DND-41 (cell line): ENCODE measurements at regions not wholly inside any gene's neighbourhood (a gene's known extent, or its start where the extent isn't known, plus 50 kb on each side); places are given as distances from the start of the nearest gene placed in this dataset.

Experiments used
- ATAC-seq: fragments of 200-7000 bp; cut with Tn5 transposase; 3 replicates; pipeline ENCODE4 v1.9.1; 2021; ENCODE audit warnings: low read depth; ENCODE audit not compliant: insufficient read depth
- DNase-seq: peaks from one replicate; pipeline ENCODE4 v3.0.0-alpha.2; 2020
- H2AFZ ChIP-seq: 2 replicates; pipeline ENCODE4 v1.6.0; 2012; ENCODE audit warnings: low read depth, low read length
- H3K27ac ChIP-seq: 2 replicates; pipeline ENCODE4 v1.5.1; 2012; ENCODE audit warnings: low read length, inconsistent platforms
- H3K27me3 ChIP-seq: fragments of 200-600 bp; sonication (generic); 2 replicates; pipeline ENCODE4 v1.6.0; 2012; ENCODE audit warnings: low read length, mild to moderate bottlenecking, inconsistent platforms; ENCODE audit not compliant: insufficient read depth, poor library complexity
- H3K36me3 ChIP-seq: 2 replicates; pipeline ENCODE4 v1.5.1; 2012; ENCODE audit warnings: low read length, inconsistent platforms; ENCODE audit not compliant: insufficient read depth
- H3K4me1 ChIP-seq: 2 replicates; pipeline ENCODE4 v1.5.1; 2012; ENCODE audit warnings: mild to moderate bottlenecking, low read length; ENCODE audit not compliant: insufficient read depth
- H3K4me2 ChIP-seq: 2 replicates; pipeline ENCODE4 v1.6.0; 2012; ENCODE audit warnings: mild to moderate bottlenecking, moderate library complexity, low read length, inconsistent platforms; ENCODE audit not compliant: insufficient read depth
- H3K4me3 ChIP-seq, 2 experiments: fragments of 200-600 bp in 1 of 2; shearing (Covaris generic) in 1 of 2; 2 replicates each; pipeline ENCODE4 v1.5.1; 2012 to 2016; ENCODE audit warnings: inconsistent platforms in 2 of 2, low read length in 2 of 2, mild to moderate bottlenecking in 2 of 2, low read depth in 1 of 2, moderate library complexity in 1 of 2
- H3K79me2 ChIP-seq: 2 replicates; pipeline ENCODE4 v1.6.0; 2012; ENCODE audit warnings: low read length, inconsistent platforms; ENCODE audit not compliant: insufficient read depth
- H3K9ac ChIP-seq: 2 replicates; pipeline ENCODE4 v1.6.0; 2012; ENCODE audit warnings: low read depth, mild to moderate bottlenecking, inconsistent platforms, low read length, moderate library complexity
- H3K9me3 ChIP-seq: 2 replicates; pipeline ENCODE4 v1.5.1; 2012; ENCODE audit warnings: low read length, moderate library complexity, mild to moderate bottlenecking, inconsistent platforms; ENCODE audit not compliant: insufficient read depth, severe bottlenecking
- H4K20me1 ChIP-seq: 2 replicates; pipeline ENCODE4 v1.6.0; 2012; ENCODE audit warnings: low read length; ENCODE audit not compliant: insufficient read depth
- EZH2 ChIP-seq: IDR thresholded peaks from 3 replicates; pipeline ENCODE4 v1.6.1; 2012; ENCODE audit warnings: borderline replicate concordance, low read depth, mild to moderate bottlenecking, moderate library complexity, low read length, inconsistent platforms; ENCODE audit not compliant: severe bottlenecking
- TF ChIP-seq, protein P1 (sequence below): IDR thresholded peaks from 2 replicates; pipeline ENCODE4 v1.5.1; 2012; ENCODE audit warnings: borderline replicate concordance, low read length, moderate library complexity, mild to moderate bottlenecking; ENCODE audit not compliant: poor library complexity, severe bottlenecking; ENCODE audit errors: extremely low read depth

DNA sequence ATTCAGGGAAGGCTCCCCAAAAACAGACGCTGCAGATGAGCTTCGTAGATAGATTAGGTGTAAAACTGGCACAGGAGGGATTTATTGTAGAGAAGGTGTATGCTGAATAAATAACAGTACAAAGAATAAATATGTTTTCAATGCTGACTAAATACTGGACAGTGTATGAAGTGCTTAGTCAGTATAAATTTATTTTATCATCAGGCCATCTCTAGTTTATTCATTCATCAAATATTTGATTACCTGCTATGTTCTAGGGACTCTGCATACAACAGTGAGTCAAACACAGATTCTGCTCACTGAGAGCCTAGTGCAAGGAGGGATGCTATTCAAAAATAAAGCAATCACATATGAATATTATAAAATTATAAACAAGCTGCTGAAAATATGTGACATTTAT, 63.6 kb upstream of the TSPAN5 start:
- H3K79me2 ChIP-seq, result no peaks in the 10 kb centered on the region
- H3K27me3 ChIP-seq, result no peaks in the 10 kb centered on the region
- no peak for ATAC-seq
- H3K4me1 ChIP-seq, result no peaks in the 10 kb centered on the region
- H3K36me3 ChIP-seq, result no peaks in the 10 kb centered on the region
- no peak overlapping the region for H3K4me2 ChIP-seq
- DNase-seq, result no peak
- no peak overlapping the region for H3K27ac ChIP-seq
- H3K9me3 ChIP-seq, result peaks cover 3% of the 10 kb centered on the region
- H2AFZ ChIP-seq, result no peak overlapping the region
- H3K4me3 ChIP-seq, result no peak overlapping the region
- TF ChIP-seq EZH2, result no peak
- TF ChIP-seq, protein P1, sequence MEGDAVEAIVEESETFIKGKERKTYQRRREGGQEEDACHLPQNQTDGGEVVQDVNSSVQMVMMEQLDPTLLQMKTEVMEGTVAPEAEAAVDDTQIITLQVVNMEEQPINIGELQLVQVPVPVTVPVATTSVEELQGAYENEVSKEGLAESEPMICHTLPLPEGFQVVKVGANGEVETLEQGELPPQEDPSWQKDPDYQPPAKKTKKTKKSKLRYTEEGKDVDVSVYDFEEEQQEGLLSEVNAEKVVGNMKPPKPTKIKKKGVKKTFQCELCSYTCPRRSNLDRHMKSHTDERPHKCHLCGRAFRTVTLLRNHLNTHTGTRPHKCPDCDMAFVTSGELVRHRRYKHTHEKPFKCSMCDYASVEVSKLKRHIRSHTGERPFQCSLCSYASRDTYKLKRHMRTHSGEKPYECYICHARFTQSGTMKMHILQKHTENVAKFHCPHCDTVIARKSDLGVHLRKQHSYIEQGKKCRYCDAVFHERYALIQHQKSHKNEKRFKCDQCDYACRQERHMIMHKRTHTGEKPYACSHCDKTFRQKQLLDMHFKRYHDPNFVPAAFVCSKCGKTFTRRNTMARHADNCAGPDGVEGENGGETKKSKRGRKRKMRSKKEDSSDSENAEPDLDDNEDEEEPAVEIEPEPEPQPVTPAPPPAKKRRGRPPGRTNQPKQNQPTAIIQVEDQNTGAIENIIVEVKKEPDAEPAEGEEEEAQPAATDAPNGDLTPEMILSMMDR, result no peak
- no peak overlapping the region for H3K9ac ChIP-seq
- no peaks in the 10 kb centered on the region for H4K20me1 ChIP-seq

DNA sequence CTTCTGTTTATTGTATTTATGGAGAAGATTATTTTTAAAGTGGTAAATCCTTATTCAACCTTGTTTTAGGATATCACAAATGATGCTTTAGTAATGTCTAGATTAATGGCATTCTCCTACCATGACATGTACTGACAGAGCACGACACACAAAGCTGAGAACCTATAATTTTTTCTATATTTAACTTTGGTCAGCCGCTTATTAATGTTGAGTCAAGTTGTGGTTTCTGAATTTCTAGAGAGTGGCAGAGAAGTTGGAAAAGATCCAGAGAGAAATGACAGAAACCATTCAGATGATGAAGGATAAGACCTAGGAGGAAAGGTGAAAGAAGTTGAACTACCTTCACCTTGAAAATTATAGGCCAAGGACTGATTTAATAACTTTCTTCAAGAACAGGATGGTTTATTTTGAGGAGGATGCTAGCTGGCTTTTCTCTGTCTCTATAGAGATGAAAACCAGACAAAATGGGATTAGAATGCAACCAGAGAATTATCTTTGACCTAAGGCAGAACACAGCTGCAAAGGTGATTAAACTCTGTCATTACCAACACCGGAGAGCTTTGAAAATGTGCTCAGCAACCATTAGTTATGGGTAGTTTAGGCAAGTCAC, 62.6 kb upstream of the TSPAN5 start:
- H3K9ac ChIP-seq, result no peak overlapping the region
- H3K4me2 ChIP-seq, result no peak overlapping the region
- no peak overlapping the region for H3K27ac ChIP-seq
- H3K27me3 ChIP-seq, result no peaks in the 10 kb centered on the region
- no peaks in the 10 kb centered on the region for H3K4me1 ChIP-seq
- H3K79me2 ChIP-seq, result no peaks in the 10 kb centered on the region
- H3K9me3 ChIP-seq, result peaks cover 3% of the 10 kb centered on the region
- no peak for DNase-seq
- TF ChIP-seq, protein P1, result no peak
- no peak for TF ChIP-seq EZH2
- no peaks in the 10 kb centered on the region for H4K20me1 ChIP-seq
- no peak for ATAC-seq
- H3K4me3 ChIP-seq, result no peak overlapping the region
- no peak overlapping the region for H2AFZ ChIP-seq
- no peaks in the 10 kb centered on the region for H3K36me3 ChIP-seq

DNA sequence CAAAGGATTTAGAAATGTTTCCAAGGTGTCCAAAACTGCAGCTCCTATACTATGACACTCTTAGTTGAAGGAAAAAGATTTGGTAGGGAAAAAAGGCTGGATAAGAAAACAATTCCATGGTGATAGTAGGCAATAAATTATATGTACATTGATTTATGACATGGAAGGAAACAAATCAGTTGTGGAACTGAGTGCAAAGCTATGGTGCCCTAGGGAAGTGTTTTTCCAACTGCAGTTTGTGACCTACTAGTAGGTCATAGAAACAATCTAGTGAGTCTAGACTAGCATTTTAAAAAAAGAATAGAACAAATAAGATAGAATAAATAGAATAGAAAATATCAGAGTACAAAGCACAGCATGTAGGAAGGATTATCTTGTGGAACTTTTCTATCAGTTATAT, 58.4 kb upstream of the TSPAN5 start:
- DNase-seq, result no peak
- Histone ChIP-seq H3K9ac (no peak overlapping the region), H2AFZ (no peak overlapping the region), H3K27ac (no peak overlapping the region), H3K4me3 (no peak overlapping the region), H3K4me1 (no peaks in the 10 kb centered on the region), H3K27me3 (no peaks in the 10 kb centered on the region), H4K20me1 (no peaks in the 10 kb centered on the region), H3K9me3 (peaks cover 3% of the 10 kb centered on the region), H3K36me3 (no peaks in the 10 kb centered on the region), H3K79me2 (no peaks in the 10 kb centered on the region), H3K4me2 (no peak overlapping the region)
- TF ChIP-seq, protein P1, result no peak
- no peak for TF ChIP-seq EZH2
- no peak for ATAC-seq
